Nephron progenitor cell (in vitro differentiated cells): ENCODE measurements at regions not wholly inside any gene's neighbourhood (a gene's known extent, or its start where the extent isn't known, plus 50 kb on each side); places are given as distances from the start of the nearest gene placed in this dataset.
"Not testable (repeated sequence)": the region's sequence is repeated elsewhere in the genome, so short reads cannot be mapped to it uniquely, and the experiment has no call there.

Source experiments
- DNase-seq: peaks from one replicate; pipeline ENCODE4 v3.0.0; 2021
- H3K27ac Mint-ChIP-seq: 2 replicates; pipeline ENCODE4 v1.8.0; 2021; ENCODE audit warnings: mild to moderate bottlenecking, moderate library complexity, mixed read lengths
- H3K27me3 Mint-ChIP-seq: 2 replicates; pipeline ENCODE4 v1.8.0; 2021; ENCODE audit warnings: mild to moderate bottlenecking, low read depth, mixed read lengths; ENCODE audit not compliant: poor library complexity
- H3K36me3 Mint-ChIP-seq: 2 replicates; pipeline ENCODE4 v1.8.0; 2021; ENCODE audit warnings: low read depth, mixed read lengths
- H3K4me1 Mint-ChIP-seq: 2 replicates; pipeline ENCODE4 v1.8.0; 2021; ENCODE audit warnings: mixed read lengths
- H3K4me3 Mint-ChIP-seq: 2 replicates; pipeline ENCODE4 v1.8.0; 2021; ENCODE audit warnings: mild to moderate bottlenecking, moderate library complexity, mixed read lengths
- H3K9me3 Mint-ChIP-seq: 2 replicates; pipeline ENCODE4 v1.8.0; 2021; ENCODE audit warnings: mild to moderate bottlenecking, moderate library complexity, mixed read lengths
- TF ChIP-seq, protein P1 (sequence below): fragments of 200-600 bp; sonication (generic); IDR thresholded peaks from 2 replicates; pipeline ENCODE4 v1.5.0; 2021; ENCODE audit warnings: antibody characterized with exemption

DNA sequence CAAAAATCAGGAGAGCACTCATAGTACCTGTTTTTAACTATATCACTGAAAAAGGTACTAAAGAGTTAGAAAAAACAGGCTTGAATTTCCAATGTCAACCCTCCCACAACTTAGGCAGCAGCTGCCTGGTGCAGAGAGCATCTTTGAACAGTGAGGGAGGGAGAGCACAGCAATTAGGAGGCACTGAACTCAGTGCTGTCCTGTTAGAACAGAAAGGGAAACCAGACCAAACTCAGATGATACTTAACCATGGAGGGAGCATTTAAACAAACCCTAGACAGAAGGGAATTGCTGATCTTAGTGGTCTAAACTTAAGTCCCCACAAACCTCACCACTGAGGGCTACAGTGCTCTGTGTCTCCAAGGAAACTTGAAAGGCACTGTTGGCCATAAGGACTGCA is 179.2 kb upstream of the AGTR1 start:
- H3K27me3 Mint-ChIP-seq: no peaks in the 10 kb centered on the region
- no peaks in the 10 kb centered on the region for H3K4me1 Mint-ChIP-seq
- no peak overlapping the region for H3K4me3 Mint-ChIP-seq
- H3K36me3 Mint-ChIP-seq: no peaks in the 10 kb centered on the region
- DNase-seq: no peak
- H3K9me3 Mint-ChIP-seq: no peaks in the 10 kb centered on the region
- H3K27ac Mint-ChIP-seq: no peak overlapping the region
- TF ChIP-seq, protein P1, sequence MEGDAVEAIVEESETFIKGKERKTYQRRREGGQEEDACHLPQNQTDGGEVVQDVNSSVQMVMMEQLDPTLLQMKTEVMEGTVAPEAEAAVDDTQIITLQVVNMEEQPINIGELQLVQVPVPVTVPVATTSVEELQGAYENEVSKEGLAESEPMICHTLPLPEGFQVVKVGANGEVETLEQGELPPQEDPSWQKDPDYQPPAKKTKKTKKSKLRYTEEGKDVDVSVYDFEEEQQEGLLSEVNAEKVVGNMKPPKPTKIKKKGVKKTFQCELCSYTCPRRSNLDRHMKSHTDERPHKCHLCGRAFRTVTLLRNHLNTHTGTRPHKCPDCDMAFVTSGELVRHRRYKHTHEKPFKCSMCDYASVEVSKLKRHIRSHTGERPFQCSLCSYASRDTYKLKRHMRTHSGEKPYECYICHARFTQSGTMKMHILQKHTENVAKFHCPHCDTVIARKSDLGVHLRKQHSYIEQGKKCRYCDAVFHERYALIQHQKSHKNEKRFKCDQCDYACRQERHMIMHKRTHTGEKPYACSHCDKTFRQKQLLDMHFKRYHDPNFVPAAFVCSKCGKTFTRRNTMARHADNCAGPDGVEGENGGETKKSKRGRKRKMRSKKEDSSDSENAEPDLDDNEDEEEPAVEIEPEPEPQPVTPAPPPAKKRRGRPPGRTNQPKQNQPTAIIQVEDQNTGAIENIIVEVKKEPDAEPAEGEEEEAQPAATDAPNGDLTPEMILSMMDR: no peak

DNA sequence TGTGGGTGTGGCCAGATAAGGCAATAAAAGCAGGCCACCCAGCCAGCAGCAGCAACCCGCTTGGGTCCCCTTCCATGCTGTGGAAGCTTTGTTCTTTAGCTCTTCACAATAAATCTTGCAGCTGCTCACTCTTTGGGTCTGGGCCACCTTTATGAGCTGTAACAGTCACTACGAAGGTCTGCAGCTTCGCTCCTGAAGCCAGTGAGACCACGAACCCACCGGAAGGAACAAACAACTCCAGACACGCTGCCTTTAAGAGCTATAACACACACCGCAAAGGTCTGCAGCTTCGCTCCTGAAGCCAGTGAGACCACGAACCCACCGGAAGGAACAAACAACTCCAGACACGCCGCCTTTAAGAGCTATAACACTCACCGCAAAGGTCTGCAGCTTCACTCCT is 172.1 kb upstream of the AGTR1 start:
- not testable (repeated sequence) for DNase-seq, H3K27me3 Mint-ChIP-seq, H3K27ac Mint-ChIP-seq, H3K4me3 Mint-ChIP-seq, H3K36me3 Mint-ChIP-seq, H3K4me1 Mint-ChIP-seq
- peaks cover 20% of the 10 kb centered on the region for H3K9me3 Mint-ChIP-seq

DNA sequence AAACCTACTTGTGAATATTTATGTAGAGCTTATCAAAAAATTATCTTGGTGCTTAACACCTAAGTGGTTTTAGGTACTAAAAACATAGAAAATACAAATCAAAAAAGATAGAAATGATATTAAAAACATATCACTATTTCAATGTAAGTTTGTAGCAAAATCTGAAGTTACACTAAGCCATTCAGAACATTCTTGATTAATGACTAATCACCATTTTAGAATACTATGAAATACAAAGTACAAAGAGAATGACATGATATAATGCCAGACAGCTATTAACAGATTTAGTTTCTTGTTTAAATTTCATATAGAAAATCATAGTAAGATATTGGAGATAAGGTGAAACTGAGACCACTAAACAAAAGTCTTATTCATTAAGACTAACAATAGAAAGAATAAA is 169.7 kb upstream of the AGTR1 start:
- Mint-ChIP-seq H3K36me3 (no peaks in the 10 kb centered on the region), H3K4me1 (no peaks in the 10 kb centered on the region)

DNA sequence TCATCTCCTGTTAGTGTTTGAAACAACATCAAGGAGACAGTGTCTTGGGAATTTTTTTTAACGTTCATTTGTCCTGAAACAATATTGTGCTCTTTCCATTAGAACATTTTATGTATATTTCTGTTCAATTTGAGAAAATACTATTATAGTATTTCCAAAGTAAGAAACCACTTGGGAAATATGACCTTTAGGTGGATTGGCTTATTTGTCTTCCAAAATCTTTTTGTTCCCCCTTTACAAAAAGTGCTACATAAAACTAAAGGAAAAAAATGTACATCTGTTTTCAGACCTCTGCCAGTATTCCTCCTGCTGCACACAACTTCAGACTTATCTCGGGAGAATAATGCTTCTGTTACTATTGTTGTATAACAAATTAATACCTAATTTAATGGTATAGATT is 165.9 kb upstream of the AGTR1 start:
- no peak for DNase-seq
- no peaks in the 10 kb centered on the region for H3K36me3 Mint-ChIP-seq
- H3K4me3 Mint-ChIP-seq: no peak overlapping the region
- TF ChIP-seq, protein P1: no peak
- H3K4me1 Mint-ChIP-seq: no peaks in the 10 kb centered on the region
- peaks cover 9% of the 10 kb centered on the region for H3K9me3 Mint-ChIP-seq
- no peak overlapping the region for H3K27ac Mint-ChIP-seq
- H3K27me3 Mint-ChIP-seq: no peaks in the 10 kb centered on the region

More for the DNA sequence above, 169.7 kb upstream of the AGTR1 start:
- Mint-ChIP-seq H3K9me3 (peaks cover 20% of the 10 kb centered on the region), H3K27ac (no peak overlapping the region), H3K27me3 (no peaks in the 10 kb centered on the region), H3K4me3 (no peak overlapping the region)
- DNase-seq: no peak
- TF ChIP-seq, protein P1: no peak

- Mint-ChIP-seq H3K4me3 (no peak overlapping the region), H3K4me1 (no peaks in the 10 kb centered on the region), H3K9me3 (peaks cover 4% of the 10 kb centered on the region), H3K36me3 (no peaks in the 10 kb centered on the region), H3K27ac (no peak overlapping the region), H3K27me3 (no peaks in the 10 kb centered on the region)
- TF ChIP-seq, protein P1: no peak
- no peak for DNase-seq
These were observed 165.4 kb upstream of the AGTR1 start for GRCh38 chr3:148532326-148532725.

DNA sequence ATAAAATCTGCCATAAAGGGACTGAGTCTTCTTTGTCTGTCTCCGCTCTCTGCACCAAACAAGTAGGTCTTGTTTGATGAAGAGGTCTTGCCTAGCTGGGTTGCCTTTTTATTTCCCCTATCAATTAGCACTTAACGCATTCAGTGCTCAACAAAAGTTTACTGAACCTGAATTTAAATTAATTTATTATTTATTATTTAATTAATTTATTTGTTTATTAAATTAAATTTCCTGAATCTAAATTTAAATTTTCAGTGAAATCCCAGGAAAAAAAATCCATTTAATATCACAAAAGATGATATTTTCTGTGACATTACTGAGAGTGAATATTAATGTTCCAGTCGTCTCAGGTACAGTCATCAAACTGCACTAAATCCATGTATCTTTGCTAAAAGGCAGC is 164.9 kb upstream of the AGTR1 start:
- TF ChIP-seq, protein P1: no peak
- H3K36me3 Mint-ChIP-seq: no peaks in the 10 kb centered on the region
- no peak overlapping the region for H3K27ac Mint-ChIP-seq
- no peak for DNase-seq
- no peaks in the 10 kb centered on the region for H3K4me1 Mint-ChIP-seq
- H3K4me3 Mint-ChIP-seq: no peak overlapping the region
- no peaks in the 10 kb centered on the region for H3K27me3 Mint-ChIP-seq
- no peaks in the 10 kb centered on the region for H3K9me3 Mint-ChIP-seq
